HG02885 (cell line): ENCODE measurements at regions not wholly inside any gene's neighbourhood (a gene's known extent, or its start where the extent isn't known, plus 50 kb on each side); places are given as distances from the start of the nearest gene placed in this dataset.
A peak's percentile ranks its signal among the peaks of the same experiment; 100 is the strongest.
"Not testable (repeated sequence)": the region's sequence is repeated elsewhere in the genome, so short reads cannot be mapped to it uniquely, and the experiment has no call there.

Experiments used
- ATAC-seq: cut with Tn5 transposase; IDR thresholded peaks from one replicate; pipeline ENCODE4 v1.9.1; 2021; ENCODE audit warnings: mild to moderate bottlenecking; ENCODE audit not compliant: unreplicated experiment, poor library complexity

- ATAC-seq: no peak
Measured at GRCh38 chr5:61215996-61216395, 53.7 kb upstream of the SMIM15 start.

DNA sequence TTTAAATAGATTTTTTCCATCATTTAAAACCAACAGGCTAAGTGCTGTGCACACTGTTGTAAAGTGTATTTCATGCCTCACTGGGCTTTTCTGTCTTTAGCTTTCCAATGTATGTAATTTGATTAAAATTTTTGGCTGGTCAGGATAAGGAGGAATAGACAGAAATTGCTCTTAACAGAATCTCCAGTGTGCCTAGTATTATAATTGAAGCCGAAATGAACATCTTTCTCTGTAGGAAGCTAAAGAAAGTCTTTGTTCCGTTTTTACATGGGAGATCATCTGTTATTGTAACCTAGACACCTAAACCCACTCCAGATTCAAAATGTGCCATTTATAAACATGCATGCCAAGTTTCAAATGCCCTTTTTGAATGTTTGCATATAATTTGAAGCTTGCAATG, 54.5 kb upstream of the SMIM15 start:
- ATAC-seq: no peak

DNA sequence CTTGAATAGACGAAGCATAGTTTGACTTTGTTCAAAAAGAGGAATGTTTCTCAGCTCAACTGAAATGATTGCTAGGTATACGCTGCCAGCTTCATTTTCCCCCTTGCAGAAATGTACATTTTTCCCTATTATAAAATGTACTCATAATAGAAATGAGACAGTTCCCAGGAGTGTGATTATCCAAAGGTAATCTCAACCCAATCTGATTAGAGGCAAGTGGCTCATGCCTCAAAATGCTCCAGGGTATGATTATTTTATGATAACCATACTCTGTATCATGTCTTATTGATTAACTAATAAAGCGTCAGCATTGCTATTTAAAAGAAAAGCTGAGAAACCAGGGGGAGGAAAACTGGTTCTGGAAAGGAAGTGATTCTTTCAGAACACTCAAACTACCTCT, 54.9 kb upstream of the SMIM15 start:
- ATAC-seq: no peak

GRCh38 chr5:61228229-61228628, 66.0 kb upstream of the SMIM15 start:
- ATAC-seq: no peak

DNA sequence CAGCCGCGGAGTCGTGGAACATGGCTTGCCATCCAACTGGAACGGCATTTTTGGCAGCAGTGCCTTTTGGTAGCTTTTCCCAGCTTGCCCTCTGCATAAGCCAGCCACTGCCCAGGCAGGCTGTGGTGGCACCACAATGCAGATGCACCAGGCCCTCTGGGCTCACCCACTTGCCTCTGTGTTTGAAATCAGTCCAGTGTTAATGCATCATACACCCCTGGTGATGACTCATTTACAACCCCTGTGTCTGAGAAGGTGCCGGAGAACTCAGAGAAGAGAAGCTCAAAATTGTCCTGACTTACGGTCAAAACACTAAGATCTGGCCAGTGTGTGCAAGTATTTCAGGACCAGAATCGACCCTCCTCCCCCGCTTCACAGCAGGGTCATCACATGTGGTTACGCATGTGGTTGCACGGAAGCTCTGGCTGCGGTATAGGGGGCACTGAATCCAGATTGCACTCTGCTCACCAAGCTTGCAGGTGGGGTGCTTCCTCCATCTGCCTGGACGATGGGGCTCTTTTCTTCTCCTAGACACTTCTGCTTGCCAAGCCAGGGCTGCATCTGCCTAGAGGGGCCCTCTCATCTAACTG, 66.5 kb upstream of the SMIM15 start:
- peak; percentile 72 for ATAC-seq

- ATAC-seq: no peak
Measured at GRCh38 chr5:61229416-61229815, 67.1 kb upstream of the SMIM15 start.

- no peak for ATAC-seq
Measured at GRCh38 chr5:61230492-61230891, 68.2 kb upstream of the SMIM15 start.

DNA sequence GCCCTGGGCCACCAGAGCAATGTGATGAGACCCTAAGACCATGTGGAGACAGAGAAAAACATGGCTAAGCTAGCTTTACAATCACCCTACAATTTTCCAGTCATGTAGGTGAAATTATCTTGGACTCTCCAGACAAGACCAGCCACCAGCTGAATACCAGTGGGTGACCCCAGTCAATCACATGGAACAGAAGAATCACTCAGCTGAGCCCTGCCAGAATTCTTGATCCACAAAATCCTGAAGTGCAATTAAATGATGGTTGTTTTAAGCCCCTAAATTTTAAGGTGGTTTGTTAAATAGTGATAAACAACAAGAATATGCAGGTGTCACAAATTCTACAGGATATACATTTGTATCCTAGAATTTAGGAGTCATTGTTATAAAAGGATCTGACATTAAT, 69.5 kb upstream of the SMIM15 start:
- no peak for ATAC-seq

DNA sequence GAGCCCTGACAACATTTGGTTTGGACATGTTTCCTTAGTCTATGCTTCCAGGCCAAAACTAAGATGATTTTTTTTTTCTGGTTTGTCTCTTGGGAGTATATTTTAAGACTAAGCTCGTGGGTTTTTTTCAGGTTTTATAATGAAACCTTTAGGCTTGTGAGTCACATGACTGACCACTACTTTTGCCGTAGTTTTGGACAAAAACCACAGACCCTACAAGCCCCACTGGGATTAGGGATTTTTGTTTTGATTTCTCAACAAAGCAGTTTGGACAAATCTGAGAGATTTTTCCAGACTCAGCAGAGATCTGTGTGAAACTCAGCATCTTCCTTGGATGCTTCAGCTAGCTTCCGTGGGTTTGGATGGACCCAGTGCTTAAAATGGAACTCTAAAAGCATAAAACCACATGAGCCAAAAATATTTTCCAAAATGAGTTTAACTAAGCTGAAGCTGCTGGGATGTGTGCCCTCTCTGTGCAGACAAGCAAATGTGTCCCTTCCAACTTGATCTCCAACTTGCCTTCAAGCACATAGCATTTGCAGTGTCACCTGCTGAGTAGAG, 70.3 kb upstream of the SMIM15 start:
- no peak for ATAC-seq

GRCh38 chr5:61234019-61234418, 71.8 kb upstream of the SMIM15 start:
- no peak for ATAC-seq

- not testable (repeated sequence) for ATAC-seq
Measured at GRCh38 chr5:61236715-61237114, 74.4 kb upstream of the SMIM15 start.

DNA sequence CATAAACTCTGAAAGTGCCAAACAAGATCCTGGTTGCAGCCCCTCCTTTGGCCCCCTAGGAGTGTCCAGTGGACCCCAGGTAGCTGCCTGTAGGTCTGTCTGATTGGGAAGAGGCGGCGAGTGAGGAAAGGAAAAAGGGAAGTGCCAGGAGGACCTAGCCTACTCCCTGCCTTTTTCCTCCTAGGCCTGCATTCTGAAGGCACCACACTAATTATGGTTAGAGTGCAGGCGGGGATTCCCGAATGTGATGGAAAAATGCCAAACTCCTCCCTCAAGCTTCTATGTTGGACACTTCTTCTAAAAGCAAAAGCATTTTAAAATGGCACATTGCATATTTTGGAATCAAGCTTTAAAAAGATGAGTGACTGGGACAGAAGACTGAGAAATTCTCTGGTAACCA, 83.2 kb upstream of the SMIM15 start:
- no peak for ATAC-seq

GRCh38 chr5:61245936-61246335, 83.7 kb upstream of the SMIM15 start:
- ATAC-seq: no peak

- ATAC-seq: no peak
Measured at GRCh38 chr5:61246768-61247307, 84.6 kb upstream of the SMIM15 start.

DNA sequence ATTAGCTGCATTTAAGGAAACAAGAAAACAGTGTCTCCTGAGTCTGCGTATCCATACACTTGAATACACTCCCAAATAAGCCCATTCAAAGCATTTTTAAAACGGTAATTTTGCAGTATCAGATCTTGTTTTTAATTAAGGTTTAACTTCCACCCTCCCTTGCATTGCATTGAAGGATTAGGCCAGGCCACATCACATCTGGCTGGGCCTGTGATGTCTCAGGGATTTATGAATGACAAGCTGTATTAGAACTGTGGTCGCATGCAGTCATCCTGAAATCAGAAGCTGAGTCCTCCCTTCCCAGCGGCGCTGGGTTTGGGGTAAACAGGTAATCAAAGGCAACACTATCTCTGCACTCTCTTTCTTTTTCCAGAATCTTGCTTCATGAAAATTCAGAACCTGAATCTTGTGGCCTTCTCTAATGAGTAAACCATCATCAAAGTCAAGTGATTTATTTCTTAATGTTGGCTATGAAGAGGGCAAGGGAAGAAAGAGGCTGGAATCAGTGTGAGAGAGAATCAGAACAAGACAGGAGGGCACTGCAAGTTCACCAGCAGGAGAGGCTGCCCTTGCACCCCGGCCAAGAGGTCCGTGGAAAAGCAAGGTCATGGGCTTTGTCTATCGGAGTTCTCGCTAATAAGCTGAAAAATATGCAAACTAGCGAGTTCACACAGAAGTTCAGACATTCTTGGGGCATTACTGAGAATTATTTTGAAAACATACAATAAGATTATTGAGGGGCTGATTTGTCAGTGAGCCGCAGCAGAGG, 80.0 kb upstream of the ZSWIM6 start:
- ATAC-seq: no peak

DNA sequence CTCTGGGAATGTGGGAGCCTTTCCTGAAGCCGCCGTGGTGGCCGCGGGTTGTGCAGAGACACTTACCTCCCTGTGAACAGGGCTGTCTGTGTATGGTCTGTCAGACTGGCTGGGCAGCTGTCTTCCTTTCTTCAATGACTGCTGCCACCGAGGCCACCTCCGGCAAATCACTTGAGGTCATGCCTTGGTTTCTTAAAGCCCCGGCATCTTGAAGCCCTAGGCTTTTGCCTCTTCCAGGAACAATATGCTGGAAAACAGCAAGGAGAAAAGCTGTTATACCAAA, 79.5 kb upstream of the ZSWIM6 start:
- ATAC-seq: no peak

GRCh38 chr5:61253547-61253946, 78.5 kb upstream of the ZSWIM6 start:
- ATAC-seq: no peak

DNA sequence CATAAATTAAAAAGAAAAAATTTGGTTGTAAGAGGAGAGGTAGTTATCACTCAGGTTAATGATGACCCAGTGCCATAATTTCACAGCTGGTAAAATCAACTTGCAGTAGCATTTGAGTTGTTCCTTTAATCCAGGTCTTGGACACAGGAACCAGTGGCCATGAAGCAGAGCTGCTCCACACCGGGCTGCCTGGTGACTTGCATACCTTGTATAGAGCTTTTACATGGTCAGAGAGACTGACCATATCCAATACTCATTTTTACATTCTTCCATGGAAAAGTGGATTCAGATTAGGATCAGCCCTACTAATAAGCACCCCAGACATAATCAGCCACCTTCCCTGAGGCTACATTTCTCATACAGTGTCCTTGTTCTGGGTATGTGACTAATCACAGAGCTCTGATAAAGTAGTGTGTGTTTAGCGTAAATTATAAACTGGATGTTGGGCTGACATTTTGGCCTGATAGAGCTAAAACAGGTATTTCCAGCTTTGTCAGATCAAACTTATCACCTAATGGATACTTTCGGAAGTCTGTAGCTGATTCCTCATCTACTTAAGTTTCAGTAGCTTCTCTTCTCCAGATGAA, 77.0 kb upstream of the ZSWIM6 start:
- no peak for ATAC-seq

GRCh38 chr5:61256474-61256873, 75.6 kb upstream of the ZSWIM6 start:
- no peak for ATAC-seq

- no peak for ATAC-seq
Measured at GRCh38 chr5:61257421-61257820, 74.6 kb upstream of the ZSWIM6 start.

DNA sequence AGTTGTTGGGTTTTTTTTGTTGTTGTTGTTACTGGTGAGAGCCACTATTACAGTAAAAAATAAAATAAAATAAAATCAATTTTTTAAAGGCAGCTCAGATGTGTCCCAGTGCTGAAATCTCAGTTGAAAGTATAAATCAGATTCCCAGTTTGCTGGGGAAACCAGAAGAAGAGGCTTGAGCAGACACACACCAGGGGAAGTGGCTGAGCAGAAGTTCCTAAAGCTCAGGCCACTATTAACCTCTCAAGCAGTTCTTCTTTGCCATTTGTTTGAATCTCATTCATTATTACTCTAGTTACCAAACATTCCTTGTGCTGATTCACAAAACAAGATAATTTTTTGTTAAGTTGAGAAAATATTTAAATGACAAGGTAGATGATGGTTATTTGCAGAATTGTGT, 70.9 kb upstream of the ZSWIM6 start:
- ATAC-seq: no peak

DNA sequence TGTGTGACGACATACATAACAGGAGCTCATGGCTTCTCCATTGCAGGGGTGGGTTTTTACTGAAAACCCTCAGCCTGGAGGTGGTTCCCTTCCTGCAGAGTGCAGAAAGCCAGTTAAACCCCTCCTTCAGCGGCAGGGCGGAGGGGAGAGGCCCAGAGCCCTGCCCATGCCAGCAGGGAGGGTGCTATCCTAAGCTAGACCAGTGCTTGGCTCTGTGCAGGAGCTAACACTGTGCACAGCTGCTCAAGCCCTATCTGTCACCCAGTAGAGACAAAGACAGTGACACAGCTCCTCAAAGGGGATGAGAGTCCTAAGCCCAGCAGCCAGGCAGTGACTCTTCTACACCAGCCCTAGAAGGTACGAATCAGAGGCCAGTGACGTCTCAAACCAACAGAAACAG, 70.0 kb upstream of the ZSWIM6 start:
- ATAC-seq: no peak
